ENCODE measurements at regions not wholly inside any gene's neighbourhood (a gene's known extent, or its start where the extent isn't known, plus 50 kb on each side); places are given as distances from the start of the nearest gene placed in this dataset.

DNA sequence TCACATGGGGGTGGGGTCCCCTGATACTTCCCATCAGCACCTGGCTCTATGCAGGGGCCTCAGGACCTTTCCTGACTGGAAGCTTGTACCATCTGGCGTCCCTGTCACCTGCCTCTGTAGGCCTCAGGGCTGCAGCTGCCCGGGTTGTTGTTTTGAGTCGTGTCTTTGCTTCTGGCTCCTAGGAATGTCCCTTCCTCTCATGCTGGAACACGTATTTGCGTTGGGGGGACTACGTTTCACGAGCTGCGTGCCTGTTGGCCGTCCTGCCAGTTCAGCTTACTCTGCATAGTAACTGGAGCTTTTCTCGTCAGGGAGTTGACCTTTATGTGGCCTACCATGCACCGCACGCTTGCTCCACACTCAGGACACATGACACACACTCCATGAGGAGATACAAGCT is 54.9 kb upstream of the IRX4 start:
- TF ChIP-seq, protein P1, sequence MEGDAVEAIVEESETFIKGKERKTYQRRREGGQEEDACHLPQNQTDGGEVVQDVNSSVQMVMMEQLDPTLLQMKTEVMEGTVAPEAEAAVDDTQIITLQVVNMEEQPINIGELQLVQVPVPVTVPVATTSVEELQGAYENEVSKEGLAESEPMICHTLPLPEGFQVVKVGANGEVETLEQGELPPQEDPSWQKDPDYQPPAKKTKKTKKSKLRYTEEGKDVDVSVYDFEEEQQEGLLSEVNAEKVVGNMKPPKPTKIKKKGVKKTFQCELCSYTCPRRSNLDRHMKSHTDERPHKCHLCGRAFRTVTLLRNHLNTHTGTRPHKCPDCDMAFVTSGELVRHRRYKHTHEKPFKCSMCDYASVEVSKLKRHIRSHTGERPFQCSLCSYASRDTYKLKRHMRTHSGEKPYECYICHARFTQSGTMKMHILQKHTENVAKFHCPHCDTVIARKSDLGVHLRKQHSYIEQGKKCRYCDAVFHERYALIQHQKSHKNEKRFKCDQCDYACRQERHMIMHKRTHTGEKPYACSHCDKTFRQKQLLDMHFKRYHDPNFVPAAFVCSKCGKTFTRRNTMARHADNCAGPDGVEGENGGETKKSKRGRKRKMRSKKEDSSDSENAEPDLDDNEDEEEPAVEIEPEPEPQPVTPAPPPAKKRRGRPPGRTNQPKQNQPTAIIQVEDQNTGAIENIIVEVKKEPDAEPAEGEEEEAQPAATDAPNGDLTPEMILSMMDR (IDR thresholded peaks at IDR 0.05): no peak
- TF ChIP-seq POLR2A (IDR thresholded peaks at IDR 0.05): no peak
